ENCODE measurements at regions not wholly inside any gene's neighbourhood (a gene's known extent, or its start where the extent isn't known, plus 50 kb on each side); places are given as distances from the start of the nearest gene placed in this dataset.

- TF ChIP-seq CTCF (IDR thresholded peaks at IDR 0.05; ENCODE audit: insufficient read depth, low read depth, low read length) (no peak), EZH2 (IDR thresholded peaks at IDR 0.05; ENCODE audit: insufficient read depth, low read length) (no peak)
These were observed 251.0 kb upstream of the MTPN start for GRCh38 chr7:136228171-136228570.
